Skeletal muscle tissue (tissue), 3 donors: ENCODE measurements at regions not wholly inside any gene's neighbourhood (a gene's known extent, or its start where the extent isn't known, plus 50 kb on each side); places are given as distances from the start of the nearest gene placed in this dataset.
"Not testable (repeated sequence)": the region's sequence is repeated elsewhere in the genome, so short reads cannot be mapped to it uniquely, and the experiment has no call there.

Source experiments
- H3K27ac ChIP-seq: one replicate; pipeline ENCODE4 v1.7.0; 2013; ENCODE audit warnings: mild to moderate bottlenecking, low read depth, low read length, inconsistent platforms
- H3K27me3 ChIP-seq, 3 donors: one replicate each; pipeline ENCODE4 v1.7.0; 2013; ENCODE audit warnings: low read length in 3 of 3; ENCODE audit not compliant: control insufficient read depth in 3 of 3, insufficient read depth in 3 of 3
- H3K36me3 ChIP-seq, 3 donors: one replicate each; pipeline ENCODE4 v1.7.0; 2013; ENCODE audit warnings: low read length in 3 of 3; ENCODE audit not compliant: control insufficient read depth in 3 of 3, insufficient read depth in 3 of 3
- H3K4me1 ChIP-seq, 3 donors: one replicate each; pipeline ENCODE4 v1.7.0; 2013; ENCODE audit warnings: low read length in 3 of 3, mild to moderate bottlenecking in 3 of 3; ENCODE audit not compliant: control insufficient read depth in 3 of 3, insufficient read depth in 3 of 3
- H3K4me3 ChIP-seq, 3 donors: one replicate each; pipeline ENCODE4 v1.7.0; 2013; ENCODE audit warnings: low read length in 3 of 3
- H3K9ac ChIP-seq, 3 donors: one replicate each; pipeline ENCODE4 v1.7.0; 2013; ENCODE audit warnings: low read length in 3 of 3, mild to moderate bottlenecking in 3 of 3, moderate library complexity in 2 of 3, low read depth in 1 of 3
- H3K9me3 ChIP-seq, 3 donors: one replicate each; pipeline ENCODE4 v1.7.0; 2013; ENCODE audit warnings: low read length in 3 of 3; ENCODE audit not compliant: control insufficient read depth in 3 of 3
- donor health status: Osteomylitis.

DNA sequence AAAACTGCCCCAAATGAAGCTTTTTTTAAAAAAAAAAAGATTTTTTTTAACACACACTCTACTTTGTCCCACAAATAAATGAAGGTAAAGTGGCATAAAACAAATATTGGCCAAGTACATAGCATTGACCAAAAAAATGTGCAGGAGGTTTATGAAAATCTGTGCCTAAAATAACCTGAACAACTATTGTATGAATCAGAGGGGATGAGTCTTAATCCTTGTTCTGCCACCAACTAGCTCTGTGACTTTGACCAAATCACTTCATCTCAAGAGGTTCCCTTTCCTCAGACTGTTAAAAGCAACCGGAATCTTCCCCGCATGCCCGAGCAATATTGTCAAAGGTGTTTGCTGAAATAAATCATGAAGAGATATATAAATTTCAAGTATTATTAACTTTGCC is 150.4 kb upstream of the NEBL start:
- Histone ChIP-seq H3K4me1 (no peaks in the 10 kb centered on the region), H3K27ac (no peak overlapping the region), H3K27me3 (no peaks in the 10 kb centered on the region), H3K4me3 (no peak overlapping the region), H3K36me3 (no peaks in the 10 kb centered on the region), H3K9me3 (peaks cover 0 to 4% (median 2%) of the 10 kb centered on the region in 3 donors), H3K9ac (no peak overlapping the region)

- H3K36me3 ChIP-seq = no peaks in the 10 kb centered on the region
- H3K27ac ChIP-seq = no peak overlapping the region
- H3K9ac ChIP-seq = no peak overlapping the region
- no peaks in the 10 kb centered on the region for H3K4me1 ChIP-seq
- no peak overlapping the region for H3K4me3 ChIP-seq
- H3K9me3 ChIP-seq = peaks cover 0 to 4% (median 2%) of the 10 kb centered on the region in 3 donors
- H3K27me3 ChIP-seq = no peaks in the 10 kb centered on the region
Measured at GRCh38 chr10:21047096-21047495, 150.0 kb upstream of the NEBL start.

GRCh38 chr10:21043044-21043443 is 145.9 kb upstream of the NEBL start:
- no peaks in the 10 kb centered on the region for H3K27me3 ChIP-seq

GRCh38 chr10:21042536-21042935 is 145.4 kb upstream of the NEBL start:
- H3K9ac ChIP-seq = no peak overlapping the region
- H3K27me3 ChIP-seq = no peaks in the 10 kb centered on the region
- no peaks in the 10 kb centered on the region for H3K4me1 ChIP-seq
- no peaks in the 10 kb centered on the region for H3K36me3 ChIP-seq
- H3K27ac ChIP-seq = no peak overlapping the region
- peaks cover 0 to 2% (median 0%) of the 10 kb centered on the region in 3 donors for H3K9me3 ChIP-seq
- H3K4me3 ChIP-seq = no peak overlapping the region

More at GRCh38 chr10:21043044-21043443, 145.9 kb upstream of the NEBL start:
- Histone ChIP-seq H3K36me3 (no peaks in the 10 kb centered on the region), H3K4me3 (no peak overlapping the region), H3K9me3 (peaks cover 0 to 2% (median 0%) of the 10 kb centered on the region in 3 donors), H3K4me1 (no peaks in the 10 kb centered on the region), H3K27ac (no peak overlapping the region), H3K9ac (no peak overlapping the region)

- H3K9ac ChIP-seq = no peak overlapping the region
- no peak overlapping the region for H3K27ac ChIP-seq
- H3K4me3 ChIP-seq = no peak overlapping the region
Measured at GRCh38 chr10:21041763-21042458, 144.8 kb upstream of the NEBL start.

DNA sequence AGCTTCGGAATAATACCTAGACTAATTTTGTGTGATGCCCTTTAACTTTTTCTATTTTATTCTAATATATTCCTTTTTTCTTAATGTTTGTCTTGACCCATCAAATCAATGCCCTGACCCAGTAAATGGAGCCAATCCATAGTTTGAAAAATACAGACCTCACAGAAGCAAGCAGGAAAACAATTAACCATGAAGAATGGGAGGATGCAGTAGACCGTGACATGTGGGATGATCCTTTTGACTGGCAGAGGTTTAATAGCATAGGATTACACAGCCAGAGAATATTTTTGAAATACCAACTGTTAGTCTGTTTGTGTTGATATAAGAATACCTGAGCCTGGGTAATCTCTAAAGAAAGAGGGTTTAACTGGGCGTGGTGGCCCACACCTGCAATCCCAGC is 142.6 kb upstream of the NEBL start:
- H3K4me3 ChIP-seq = no peak overlapping the region
- no peak overlapping the region for H3K27ac ChIP-seq

More at GRCh38 chr10:21041763-21042458, 144.8 kb upstream of the NEBL start:
- Histone ChIP-seq H3K36me3 (no peaks in the 10 kb centered on the region), H3K9me3 (peaks cover 0 to 2% (median 0%) of the 10 kb centered on the region in 3 donors), H3K27me3 (no peaks in the 10 kb centered on the region), H3K4me1 (no peaks in the 10 kb centered on the region)

DNA sequence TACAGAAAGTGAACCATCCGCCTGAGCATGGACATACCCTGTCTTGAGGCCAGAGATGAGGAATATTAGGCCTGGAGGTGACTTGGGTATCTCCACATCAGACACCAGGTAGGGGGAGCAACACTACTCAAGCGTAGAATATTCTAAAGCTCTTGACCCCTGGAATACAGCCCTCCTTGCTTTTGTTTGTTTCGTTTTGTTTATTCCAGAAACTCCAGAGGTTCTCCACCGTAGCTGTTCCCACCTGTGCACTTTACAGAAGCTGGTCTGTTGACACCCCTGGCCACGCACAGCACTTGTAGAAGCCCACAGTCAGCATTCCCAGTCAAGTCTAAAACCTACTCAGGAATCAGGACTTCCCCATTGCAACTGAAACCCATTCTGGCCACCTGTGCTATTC is 139.6 kb upstream of the NEBL start:
- H3K27me3 ChIP-seq = no peaks in the 10 kb centered on the region
- no peak overlapping the region for H3K4me3 ChIP-seq

More for the DNA sequence above, 142.6 kb upstream of the NEBL start:
- no peaks in the 10 kb centered on the region for H3K4me1 ChIP-seq
- H3K9ac ChIP-seq = no peak overlapping the region
- H3K9me3 ChIP-seq = peaks cover 0 to 2% (median 0%) of the 10 kb centered on the region in 3 donors
- no peaks in the 10 kb centered on the region for H3K27me3 ChIP-seq
- H3K36me3 ChIP-seq = no peaks in the 10 kb centered on the region

GRCh38 chr10:21034770-21035169 is 137.7 kb upstream of the NEBL start:
- H3K4me1 ChIP-seq, H3K9me3 ChIP-seq, H3K9ac ChIP-seq, H3K27me3 ChIP-seq, H3K4me3 ChIP-seq, H3K36me3 ChIP-seq, H3K27ac ChIP-seq: not testable (repeated sequence)

More for the DNA sequence above, 139.6 kb upstream of the NEBL start:
- H3K9me3 ChIP-seq = peaks cover 0 to 2% (median 0%) of the 10 kb centered on the region in 3 donors
- no peak overlapping the region for H3K27ac ChIP-seq
- no peaks in the 10 kb centered on the region for H3K4me1 ChIP-seq
- no peak overlapping the region for H3K9ac ChIP-seq
- H3K36me3 ChIP-seq = no peaks in the 10 kb centered on the region

DNA sequence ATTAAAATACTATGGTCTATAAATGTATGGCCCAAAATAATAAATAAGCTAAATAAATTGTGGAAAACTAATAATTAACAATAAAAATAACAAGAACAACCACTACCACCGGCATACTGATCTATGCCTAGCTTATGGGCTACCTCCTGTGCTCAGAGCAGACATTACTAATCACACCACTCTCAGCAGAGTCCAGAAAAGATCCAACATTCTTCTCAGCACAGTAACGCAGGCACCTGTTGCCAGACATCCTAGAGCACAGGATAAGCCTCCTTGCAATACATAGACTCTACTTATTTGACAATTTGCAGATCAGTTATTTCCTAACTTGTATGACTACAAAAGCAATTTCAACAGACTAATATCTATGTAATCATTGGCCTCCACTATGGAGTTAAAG is 137.1 kb upstream of the NEBL start:
- Histone ChIP-seq H3K36me3 (no peaks in the 10 kb centered on the region), H3K27ac (no peak overlapping the region), H3K27me3 (no peaks in the 10 kb centered on the region), H3K4me1 (no peaks in the 10 kb centered on the region), H3K9ac (no peak overlapping the region), H3K4me3 (no peak overlapping the region), H3K9me3 (no peaks in the 10 kb centered on the region)

DNA sequence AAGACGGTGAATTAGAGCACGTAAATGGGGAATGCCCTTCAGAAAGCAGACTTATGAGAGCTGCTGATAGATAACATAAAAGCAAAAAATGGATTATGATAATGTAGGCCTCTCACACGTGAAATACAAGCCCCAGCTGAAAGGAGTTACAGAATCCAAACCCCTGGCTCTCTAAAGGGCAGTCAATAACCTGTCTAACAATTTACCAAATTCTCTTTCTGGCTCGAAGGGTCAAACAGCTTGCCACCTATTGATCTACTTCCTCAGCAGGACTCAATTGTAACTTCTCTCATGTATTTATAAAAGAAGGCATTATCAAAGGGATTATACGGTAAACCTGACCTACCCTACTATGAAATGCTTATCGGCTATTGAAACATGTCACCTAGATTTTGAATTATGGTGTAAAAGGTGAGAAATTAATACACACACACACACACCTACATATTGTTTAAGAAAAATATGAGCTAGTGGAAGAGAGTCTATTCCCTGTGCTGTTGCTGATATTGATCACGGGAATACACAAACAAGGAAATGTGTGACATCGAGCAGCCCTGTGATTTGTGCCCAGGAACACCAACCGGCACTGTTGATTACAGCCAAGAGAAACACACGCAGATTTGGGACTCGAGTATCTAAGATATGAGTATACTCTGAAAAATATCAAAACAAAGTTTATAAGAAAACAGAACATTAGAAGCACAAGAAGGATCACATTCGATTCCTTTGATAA is 135.6 kb upstream of the NEBL start:
- Histone ChIP-seq H3K36me3 (no peaks in the 10 kb centered on the region), H3K27me3 (no peaks in the 10 kb centered on the region), H3K4me1 (no peaks in the 10 kb centered on the region), H3K27ac (no peak overlapping the region), H3K9ac (no peak overlapping the region), H3K4me3 (no peak overlapping the region), H3K9me3 (no peaks in the 10 kb centered on the region)
